ENCODE measurements at regions not wholly inside any gene's neighbourhood (a gene's known extent, or its start where the extent isn't known, plus 50 kb on each side); places are given as distances from the start of the nearest gene placed in this dataset.
"Not testable (repeated sequence)": the region's sequence is repeated elsewhere in the genome, so short reads cannot be mapped to it uniquely, and the experiment has no call there.

GRCh38 chr5:1575491-1575890, 51.7 kb upstream of the LPCAT1 start:
- not testable (repeated sequence) for DNase-seq

GRCh38 chr5:1574023-1574318, 50.2 kb upstream of the LPCAT1 start:
- not testable (repeated sequence) for DNase-seq

GRCh38 chr5:1573217-1574022, 49.7 kb upstream of the LPCAT1 start:
- not testable (repeated sequence) for DNase-seq
